Mucosa of descending colon (tissue), 3 donors: ENCODE measurements at regions not wholly inside any gene's neighbourhood (a gene's known extent, or its start where the extent isn't known, plus 50 kb on each side); places are given as distances from the start of the nearest gene placed in this dataset.

Experiments used
- ATAC-seq: fragments of 200-7000 bp; cut with Tn5 transposase; one replicate; pipeline ENCODE4 v1.9.1; 2020; ENCODE audit warnings: mild to moderate bottlenecking, moderate library complexity
- DNase-seq, 3 donors: peaks; one replicate each; pipeline ENCODE4 v3.0.0-alpha.2; 2020
- H3K36me3 ChIP-seq: fragments of 200-600 bp; one replicate; pipeline ENCODE4 v1.8.0; 2021; ENCODE audit warnings: low read depth, mild to moderate bottlenecking
- H3K4me1 ChIP-seq: fragments of 200-600 bp; one replicate; pipeline ENCODE4 v1.8.0; 2021; ENCODE audit warnings: low read depth, mild to moderate bottlenecking
- H3K4me3 ChIP-seq: fragments of 200-600 bp; one replicate; pipeline ENCODE4 v1.8.0; 2021; ENCODE audit warnings: mild to moderate bottlenecking
- H3K9me3 ChIP-seq: fragments of 200-600 bp; one replicate; pipeline ENCODE4 v1.8.0; 2021; ENCODE audit warnings: mild to moderate bottlenecking
- intact Hi-C, 2 donors: fragments of 100-400 bp; cut with DNase I in 1 of 2; cut with micrococcal nuclease in 1 of 2; formaldehyde crosslinking; loops; one replicate each; pipeline versions ENCODE4 v1.11.0 to v1.11.1; 2022; cut with DNase I, micrococcal nuclease
- TF ChIP-seq, protein P1 (sequence below): fragments of 200-600 bp; IDR thresholded peaks from one replicate; pipeline ENCODE4 v1.8.0; 2022; ENCODE audit warnings: antibody characterized with exemption, mild to moderate bottlenecking
- donor health status: DM: no; HTN: no; CAD: no; lungs with moderate emphysema.
- donor health status: DM: no; HTN: no; CAD: no.
- donor health status: DM: no; HTN: yes; CAD: no.

- intact Hi-C loops, result no loop called here
- no peak for ATAC-seq
- H3K9me3 ChIP-seq, result no peaks in the 10 kb centered on the region
- TF ChIP-seq, protein P1, sequence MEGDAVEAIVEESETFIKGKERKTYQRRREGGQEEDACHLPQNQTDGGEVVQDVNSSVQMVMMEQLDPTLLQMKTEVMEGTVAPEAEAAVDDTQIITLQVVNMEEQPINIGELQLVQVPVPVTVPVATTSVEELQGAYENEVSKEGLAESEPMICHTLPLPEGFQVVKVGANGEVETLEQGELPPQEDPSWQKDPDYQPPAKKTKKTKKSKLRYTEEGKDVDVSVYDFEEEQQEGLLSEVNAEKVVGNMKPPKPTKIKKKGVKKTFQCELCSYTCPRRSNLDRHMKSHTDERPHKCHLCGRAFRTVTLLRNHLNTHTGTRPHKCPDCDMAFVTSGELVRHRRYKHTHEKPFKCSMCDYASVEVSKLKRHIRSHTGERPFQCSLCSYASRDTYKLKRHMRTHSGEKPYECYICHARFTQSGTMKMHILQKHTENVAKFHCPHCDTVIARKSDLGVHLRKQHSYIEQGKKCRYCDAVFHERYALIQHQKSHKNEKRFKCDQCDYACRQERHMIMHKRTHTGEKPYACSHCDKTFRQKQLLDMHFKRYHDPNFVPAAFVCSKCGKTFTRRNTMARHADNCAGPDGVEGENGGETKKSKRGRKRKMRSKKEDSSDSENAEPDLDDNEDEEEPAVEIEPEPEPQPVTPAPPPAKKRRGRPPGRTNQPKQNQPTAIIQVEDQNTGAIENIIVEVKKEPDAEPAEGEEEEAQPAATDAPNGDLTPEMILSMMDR, result no peak
- no peaks in the 10 kb centered on the region for H3K36me3 ChIP-seq
- H3K4me3 ChIP-seq, result no peak overlapping the region
- no peak for DNase-seq
- H3K4me1 ChIP-seq, result no peaks in the 10 kb centered on the region
Observed at GRCh38 chr5:175347027-175347426, 97.0 kb downstream of the DRD1 start.

- Histone ChIP-seq H3K4me3 (no peak overlapping the region), H3K36me3 (no peaks in the 10 kb centered on the region), H3K4me1 (no peaks in the 10 kb centered on the region), H3K9me3 (no peaks in the 10 kb centered on the region)
- TF ChIP-seq, protein P1, result no peak
- ATAC-seq (no peak), DNase-seq (no peak)
- intact Hi-C loops, result no loop called here
Observed at GRCh38 chr5:175344331-175345195, 99.4 kb downstream of the DRD1 start.

DNA sequence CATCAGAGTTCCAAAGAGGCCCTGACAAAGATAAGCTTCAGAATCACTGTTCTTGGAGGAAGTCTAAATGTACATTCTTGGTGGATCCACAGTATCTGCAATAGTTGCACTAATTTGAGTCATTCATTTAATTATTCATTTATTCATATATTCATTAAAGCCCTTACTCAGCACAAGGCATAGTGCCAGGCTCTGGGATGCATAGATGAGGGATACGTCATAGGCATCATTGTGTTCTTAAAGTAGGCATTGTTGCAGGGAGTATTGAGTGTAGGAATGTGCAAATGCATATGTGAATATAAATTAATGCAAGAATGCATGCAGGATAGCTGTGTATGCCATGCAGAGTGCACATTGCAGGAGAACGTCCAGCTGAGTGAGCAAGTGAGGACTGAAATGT is 100.7 kb downstream of the DRD1 start:
- H3K36me3 ChIP-seq, result no peaks in the 10 kb centered on the region
- TF ChIP-seq, protein P1, result no peak
- ATAC-seq (no peak), DNase-seq (no peak)
- no peaks in the 10 kb centered on the region for H3K9me3 ChIP-seq
- intact Hi-C loops, result no loop called here
- no peak overlapping the region for H3K4me3 ChIP-seq
- no peaks in the 10 kb centered on the region for H3K4me1 ChIP-seq

- intact Hi-C loops, result no loop called here
- no peak overlapping the region for H3K4me3 ChIP-seq
- no peak for DNase-seq
- H3K4me1 ChIP-seq, result no peaks in the 10 kb centered on the region
- ATAC-seq, result peak; percentile 76
- H3K36me3 ChIP-seq, result no peaks in the 10 kb centered on the region
- H3K9me3 ChIP-seq, result no peaks in the 10 kb centered on the region
- TF ChIP-seq, protein P1, result no peak
Observed at GRCh38 chr5:175340180-175340579, 103.8 kb downstream of the DRD1 start.

GRCh38 chr5:175337680-175338079 is 106.3 kb downstream of the DRD1 start:
- intact Hi-C loops, result no loop called here
- TF ChIP-seq, protein P1, result no peak
- H3K4me3 ChIP-seq, result no peak overlapping the region
- no peaks in the 10 kb centered on the region for H3K36me3 ChIP-seq
- H3K4me1 ChIP-seq, result no peaks in the 10 kb centered on the region
- ATAC-seq, result no peak
- no peaks in the 10 kb centered on the region for H3K9me3 ChIP-seq
- DNase-seq, result no peak
